Liver (tissue), 8 donors: ENCODE measurements at regions not wholly inside any gene's neighbourhood (a gene's known extent, or its start where the extent isn't known, plus 50 kb on each side); places are given as distances from the start of the nearest gene placed in this dataset.

Experiments used
- DNase-seq: peaks from one replicate; pipeline ENCODE4 v3.0.0-alpha.2; 2017; ENCODE audit warnings: low spot score
- H3K27ac ChIP-seq, 2 donors: one replicate each; pipeline ENCODE4 v1.7.0; 2013; ENCODE audit warnings: inconsistent platforms in 2 of 2, low read length in 2 of 2, control low read depth in 1 of 2, low read depth in 1 of 2, mild to moderate bottlenecking in 1 of 2
- H3K27me3 ChIP-seq, 4 donors: one replicate each; pipeline versions ENCODE4 v1.6.1 to v1.7.0; 2013; ENCODE audit warnings: low read length in 3 of 4, inconsistent platforms in 1 of 4, mild to moderate bottlenecking in 1 of 4, moderate library complexity in 1 of 4; ENCODE audit not compliant: control insufficient read depth in 4 of 4, insufficient read depth in 4 of 4
- H3K36me3 ChIP-seq, 4 donors: one replicate each; pipeline versions ENCODE4 v1.6.1 to v1.7.0; 2013; ENCODE audit warnings: low read length in 3 of 4, mild to moderate bottlenecking in 3 of 4, low read depth in 1 of 4, moderate library complexity in 1 of 4; ENCODE audit not compliant: control insufficient read depth in 4 of 4, insufficient read depth in 3 of 4
- H3K4me1 ChIP-seq, 4 donors: one replicate each; pipeline versions ENCODE4 v1.6.1 to v1.7.0; 2013; ENCODE audit warnings: low read length in 3 of 4, mild to moderate bottlenecking in 3 of 4, moderate library complexity in 1 of 4; ENCODE audit not compliant: control insufficient read depth in 4 of 4, insufficient read depth in 4 of 4
- H3K4me3 ChIP-seq, 3 donors: one replicate each; pipeline versions ENCODE4 v1.6.1 to v1.7.0; 2013; ENCODE audit warnings: low read length in 3 of 3, control low read depth in 1 of 3, low read depth in 1 of 3, mild to moderate bottlenecking in 1 of 3
- H3K9ac ChIP-seq, 2 donors: one replicate each; pipeline ENCODE4 v1.7.0; 2013; ENCODE audit warnings: low read length in 2 of 2, mild to moderate bottlenecking in 2 of 2, moderate library complexity in 2 of 2, control low read depth in 1 of 2, low read depth in 1 of 2
- H3K9me3 ChIP-seq, 4 donors: one replicate each; pipeline versions ENCODE4 v1.6.1 to v1.7.0; 2013; ENCODE audit warnings: low read length in 3 of 4; ENCODE audit not compliant: control insufficient read depth in 4 of 4
- ATF3 ChIP-seq: IDR thresholded peaks from 2 replicates; pipeline ENCODE4 v1.6.1; 2016; ENCODE audit warnings: antibody characterized with exemption
- CTCF ChIP-seq: fragments of 150-350 bp; IDR thresholded peaks from 2 replicates; pipeline ENCODE4 v1.5.1; 2017; ENCODE audit warnings: improper control_type of control experiment, low read depth, low read length; ENCODE audit not compliant: missing input control
- EGR1 ChIP-seq, 2 donors: IDR thresholded peaks; 2 replicates each; pipeline ENCODE4 v1.6.1; 2016 to 2018; ENCODE audit warnings: antibody characterized with exemption in 2 of 2, low read depth in 2 of 2
- FOXA1 ChIP-seq: IDR thresholded peaks from 2 replicates; pipeline ENCODE4 v1.6.1; 2016; ENCODE audit warnings: antibody characterized with exemption
- FOXA2 ChIP-seq: IDR thresholded peaks from 2 replicates; pipeline ENCODE4 v1.6.1; 2016; ENCODE audit warnings: antibody characterized with exemption
- GABPA ChIP-seq, 2 donors: IDR thresholded peaks in 1 of 2; conservative IDR thresholded peaks in 1 of 2; 2 replicates each; pipeline ENCODE4 v1.6.1; 2016; ENCODE audit warnings: antibody characterized with exemption in 2 of 2, mild to moderate bottlenecking in 1 of 2, moderate library complexity in 1 of 2
- HNF4A ChIP-seq, 2 donors: conservative IDR thresholded peaks; 2 replicates each; pipeline ENCODE4 v1.6.1; 2016; ENCODE audit warnings: antibody characterized with exemption in 2 of 2, mild to moderate bottlenecking in 2 of 2
- HNF4G ChIP-seq: IDR thresholded peaks from 2 replicates; pipeline ENCODE4 v1.6.1; 2016; ENCODE audit warnings: antibody characterized with exemption
- JUND ChIP-seq, 2 donors: IDR thresholded peaks; 2 replicates each; pipeline ENCODE4 v1.6.1; 2016; ENCODE audit warnings: antibody characterized with exemption in 2 of 2
- MAX ChIP-seq: IDR thresholded peaks from 2 replicates; pipeline ENCODE4 v1.6.1; 2016; ENCODE audit warnings: antibody characterized with exemption
- NR2F2 ChIP-seq: IDR thresholded peaks from 2 replicates; pipeline ENCODE4 v1.6.1; 2016; ENCODE audit warnings: antibody characterized with exemption
- RAD21 ChIP-seq, 2 donors: IDR thresholded peaks; 2 replicates each; pipeline ENCODE4 v1.6.1; 2016; ENCODE audit warnings: antibody characterized with exemption in 2 of 2, mild to moderate bottlenecking in 2 of 2
- REST ChIP-seq: IDR thresholded peaks from 2 replicates; pipeline ENCODE4 v1.6.1; 2016; ENCODE audit warnings: antibody characterized with exemption, mild to moderate bottlenecking
- RXRA ChIP-seq, 2 donors: IDR thresholded peaks; 2 replicates each; pipeline ENCODE4 v1.6.1; 2017 to 2018; ENCODE audit warnings: antibody characterized with exemption in 2 of 2, mild to moderate bottlenecking in 1 of 2
- SP1 ChIP-seq: IDR thresholded peaks from 2 replicates; pipeline ENCODE4 v1.6.1; 2018; ENCODE audit warnings: antibody characterized with exemption, mild to moderate bottlenecking
- TAF1 ChIP-seq: conservative IDR thresholded peaks from 2 replicates; pipeline ENCODE4 v1.6.1; 2016; ENCODE audit warnings: antibody characterized with exemption, mild to moderate bottlenecking
- YY1 ChIP-seq: IDR thresholded peaks from 2 replicates; pipeline ENCODE4 v1.6.1; 2016; ENCODE audit warnings: antibody characterized with exemption, mild to moderate bottlenecking
- ZBTB33 ChIP-seq: IDR thresholded peaks from 2 replicates; pipeline ENCODE4 v1.6.1; 2016; ENCODE audit warnings: antibody characterized with exemption
- WGBS: extraction: QIAGEN DNeasy Blood & Tissue Kit; methylation state at CpG from one replicate; pipeline ENCODE4 v1.1.7; 2013; 5-methylcytosine and 5-hydroxymethylcytosine counted together
- donor health status: healthy.
- donor health status: healthy.
- donor health status: healthy.
- donor health status: healthy.
- donor health status: healthy.

- DNase-seq, result no peak
- H3K4me1 ChIP-seq, result no peaks in the 10 kb centered on the region
- H3K36me3 ChIP-seq, result no peaks in the 10 kb centered on the region
- no peak for TF ChIP-seq ATF3
- no peak for TF ChIP-seq HNF4G
- TF ChIP-seq GABPA (IDR thresholded peaks at IDR 0.05 in 1 of 2, conservative IDR thresholded peaks at IDR 0.05 in 1 of 2), result no peak
- no peak for TF ChIP-seq HNF4A (conservative IDR thresholded peaks at IDR 0.05)
- no peak for TF ChIP-seq FOXA2
- no peak for TF ChIP-seq NR2F2
- no peak for TF ChIP-seq RAD21 (IDR thresholded peaks at IDR 0.05)
- TF ChIP-seq MAX, result no peak
- TF ChIP-seq YY1, result no peak
- no peak for TF ChIP-seq SP1
- H3K4me3 ChIP-seq, result no peak overlapping the region
- H3K27ac ChIP-seq, result no peak overlapping the region
- H3K27me3 ChIP-seq, result no peaks in the 10 kb centered on the region
- no peak overlapping the region for H3K9ac ChIP-seq
- 88% methylated on average over 5 of the region's 5 CpGs for WGBS
- no peaks in the 10 kb centered on the region for H3K9me3 ChIP-seq
Measured at GRCh38 chr2:17231394-17231965, 286.8 kb downstream of the RAD51AP2 start.

GRCh38 chr2:17229414-17229813, 288.8 kb downstream of the RAD51AP2 start:
- H3K4me3 ChIP-seq, result no peak overlapping the region
- no peak overlapping the region for H3K9ac ChIP-seq
- no peak overlapping the region for H3K27ac ChIP-seq
- DNase-seq, result no peak
- H3K27me3 ChIP-seq, result no peaks in the 10 kb centered on the region
- 72% methylated on average over 1 of the region's 1 CpG for WGBS
- H3K4me1 ChIP-seq, result no peaks in the 10 kb centered on the region
- TF ChIP-seq CTCF (no peak), ZBTB33 (no peak), NR2F2 (no peak), YY1 (no peak), EGR1 (IDR thresholded peaks at IDR 0.05; ENCODE audit: low read depth in 2 of 2) (no peak), MAX (no peak), FOXA1 (no peak), RXRA (IDR thresholded peaks at IDR 0.05) (no peak), HNF4G (no peak), REST (no peak), SP1 (no peak), TAF1 (no peak), ATF3 (no peak), GABPA (IDR thresholded peaks at IDR 0.05 in 1 of 2, conservative IDR thresholded peaks at IDR 0.05 in 1 of 2) (no peak), JUND (IDR thresholded peaks at IDR 0.05) (no peak), HNF4A (conservative IDR thresholded peaks at IDR 0.05) (no peak), FOXA2 (no peak), RAD21 (IDR thresholded peaks at IDR 0.05) (no peak)
- H3K36me3 ChIP-seq, result no peaks in the 10 kb centered on the region
- no peaks in the 10 kb centered on the region for H3K9me3 ChIP-seq
